ENCODE measurements at regions not wholly inside any gene's neighbourhood (a gene's known extent, or its start where the extent isn't known, plus 50 kb on each side); places are given as distances from the start of the nearest gene placed in this dataset.

- Histone ChIP-seq H3K9me3 (no peaks in the 10 kb centered on the region), H3K4me3 (no peak overlapping the region), H3K36me3 (no peaks in the 10 kb centered on the region), H3K27me3 (no peaks in the 10 kb centered on the region), H3K4me1 (no peaks in the 10 kb centered on the region), H3K27ac (no peak overlapping the region)
- in situ Hi-C loops (cut with MboI; ENCODE audit: low pct_ligation_motif_present in 1 of 4, low pct_unique_long_range_greater_than_20kb in 1 of 4, low sequenced_read_pairs in 3 of 4), result no loop called here
- no peak for TF ChIP-seq CTCF (IDR thresholded peaks at IDR 0.05)
- no peak for TF ChIP-seq POLR2AphosphoS5 (IDR thresholded peaks at IDR 0.05)
- TF ChIP-seq POLR2A (IDR thresholded peaks at IDR 0.05), result no peak
- no peak for TF ChIP-seq EP300 (IDR thresholded peaks at IDR 0.05; ENCODE audit: low read depth)
- intact Hi-C loops (cut with DNase I; ENCODE audit: low total_unique reads), result no loop called here
- DNase-seq, result no peak
Measured at GRCh38 chr4:54879576-54879975, 221.8 kb downstream of the KIT start.

GRCh38 chr4:54877006-54877405 is 219.2 kb downstream of the KIT start:
- in situ Hi-C loops (cut with MboI; ENCODE audit: low pct_ligation_motif_present in 1 of 4, low pct_unique_long_range_greater_than_20kb in 1 of 4, low sequenced_read_pairs in 3 of 4), result no loop called here
- H3K36me3 ChIP-seq, result no peaks in the 10 kb centered on the region

GRCh38 chr4:54872261-54872660 is 214.5 kb downstream of the KIT start:
- no peak for DNase-seq
- Histone ChIP-seq H3K9me3 (no peaks in the 10 kb centered on the region), H3K27me3 (no peaks in the 10 kb centered on the region), H3K27ac (no peak overlapping the region), H3K4me1 (no peaks in the 10 kb centered on the region), H3K36me3 (no peaks in the 10 kb centered on the region), H3K4me3 (no peak overlapping the region)
- in situ Hi-C loops (cut with MboI; ENCODE audit: low pct_ligation_motif_present in 1 of 4, low pct_unique_long_range_greater_than_20kb in 1 of 4, low sequenced_read_pairs in 3 of 4) (no loop called here), intact Hi-C loops (cut with DNase I; ENCODE audit: low total_unique reads) (no loop called here)
- TF ChIP-seq EP300 (IDR thresholded peaks at IDR 0.05; ENCODE audit: low read depth) (no peak), CTCF (IDR thresholded peaks at IDR 0.05) (no peak), POLR2A (IDR thresholded peaks at IDR 0.05) (no peak), POLR2AphosphoS5 (IDR thresholded peaks at IDR 0.05) (no peak)
- WGBS, 2 donors (ENCODE audit: low coverage in 1 of 2), result 74% methylated on average over 3 of the region's 3 CpGs; no CpG with 5 or more reads in 1 of the 2 donors

More at GRCh38 chr4:54877006-54877405, 219.2 kb downstream of the KIT start:
- 96 to 100% methylated on average over 2 of the region's 2 CpGs for WGBS, 2 donors (ENCODE audit: low coverage in 1 of 2)
- intact Hi-C loops (cut with DNase I; ENCODE audit: low total_unique reads), result no loop called here
- no peaks in the 10 kb centered on the region for H3K9me3 ChIP-seq
- no peak for TF ChIP-seq POLR2AphosphoS5 (IDR thresholded peaks at IDR 0.05)
- no peak for TF ChIP-seq CTCF (IDR thresholded peaks at IDR 0.05)
- TF ChIP-seq POLR2A (IDR thresholded peaks at IDR 0.05), result no peak
- no peak for TF ChIP-seq EP300 (IDR thresholded peaks at IDR 0.05; ENCODE audit: low read depth)
- H3K4me1 ChIP-seq, result no peaks in the 10 kb centered on the region
- no peak overlapping the region for H3K4me3 ChIP-seq
- H3K27me3 ChIP-seq, result no peaks in the 10 kb centered on the region
- DNase-seq, result no peak
- H3K27ac ChIP-seq, result no peak overlapping the region

GRCh38 chr4:54863571-54864255 is 206.0 kb downstream of the KIT start:
- no peaks in the 10 kb centered on the region for H3K9me3 ChIP-seq
- H3K36me3 ChIP-seq, result no peaks in the 10 kb centered on the region
- no peak for DNase-seq
- H3K4me3 ChIP-seq, result no peak overlapping the region
- no peak overlapping the region for H3K27ac ChIP-seq
- WGBS, 2 donors (ENCODE audit: low coverage in 1 of 2), result 61 to 82% methylated on average over 3 of the region's 3 CpGs
- H3K4me1 ChIP-seq, result no peaks in the 10 kb centered on the region
- no peak for TF ChIP-seq POLR2AphosphoS5 (IDR thresholded peaks at IDR 0.05)
- no peak for TF ChIP-seq POLR2A (IDR thresholded peaks at IDR 0.05)
- no peak for TF ChIP-seq CTCF (IDR thresholded peaks at IDR 0.05)
- no peak for TF ChIP-seq EP300 (IDR thresholded peaks at IDR 0.05; ENCODE audit: low read depth)
- in situ Hi-C loops (cut with MboI; ENCODE audit: low pct_ligation_motif_present in 1 of 4, low pct_unique_long_range_greater_than_20kb in 1 of 4, low sequenced_read_pairs in 3 of 4), result no loop called here
- no peaks in the 10 kb centered on the region for H3K27me3 ChIP-seq
- intact Hi-C loops (cut with DNase I; ENCODE audit: low total_unique reads), result no loop called here

Data from transverse colon (tissue), 4 donors.